ENCODE measurements at regions not wholly inside any gene's neighbourhood (a gene's known extent, or its start where the extent isn't known, plus 50 kb on each side); places are given as distances from the start of the nearest gene placed in this dataset.

DNA sequence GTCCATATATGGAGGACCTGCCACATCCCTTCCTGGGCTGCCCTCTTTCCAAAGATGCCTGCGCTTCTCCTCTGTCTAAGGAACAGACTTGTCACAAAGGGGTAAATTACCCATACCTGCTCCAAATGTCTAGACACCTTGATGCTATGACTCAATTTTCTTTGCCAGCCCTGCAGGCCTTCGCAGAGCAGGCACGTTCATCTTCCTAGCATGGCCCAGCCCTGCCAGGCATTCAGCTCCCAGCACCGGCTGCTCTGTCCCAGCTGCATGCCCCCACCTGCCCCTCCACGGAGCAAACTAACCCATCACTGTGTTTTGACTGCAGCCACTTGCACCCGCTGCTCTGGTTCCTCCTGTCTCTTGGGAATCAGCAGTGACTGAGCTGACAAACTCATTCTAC lies 526.1 kb downstream of the MIAT start:
- WGBS (ENCODE audit: insufficient coverage) = 90% methylated on average over 6 of the region's 6 CpGs
- H3K27me3 Mint-ChIP-seq = no peaks in the 10 kb centered on the region
- Histone ChIP-seq H3K4me1 (ENCODE audit: control insufficient read depth in 2 of 2, insufficient read depth in 2 of 2, low read length in 2 of 2) (no peaks in the 10 kb centered on the region), H3K36me3 (replicated peaks in 1 of 2; ENCODE audit: control extremely low read depth in 1 of 2, control insufficient read depth in 1 of 2, extremely low read depth in 1 of 2, insufficient read depth in 2 of 2, low read length in 1 of 2) (no peaks in the 10 kb centered on the region), H3K9ac (ENCODE audit: low read length) (no peak overlapping the region), H3K27me3 (replicated peaks in 1 of 4; ENCODE audit: control extremely low read depth in 1 of 4, control insufficient read depth in 3 of 4, insufficient read depth in 4 of 4, low read length in 3 of 4) (no peaks in the 10 kb centered on the region), H3K4me3 (ENCODE audit: control extremely low read depth in 1 of 5, extremely low read depth in 1 of 5, insufficient read depth in 1 of 5, low read depth in 2 of 5, low read length in 4 of 5) (no peak overlapping the region), H3K4me2 (replicated peaks; ENCODE audit: low read depth, low read length, poor library complexity, severe bottlenecking) (no peak overlapping the region), H3K27ac (ENCODE audit: low read length in 2 of 2) (no peak overlapping the region), H4K20me1 (ENCODE audit: control insufficient read depth, insufficient read depth, low read length, poor library complexity, severe bottlenecking) (no peaks in the 10 kb centered on the region), H2AFZ (ENCODE audit: insufficient read depth, low read depth, low read length, poor library complexity, severe bottlenecking) (no peak overlapping the region), H3K9me3 (ENCODE audit: control extremely low read depth in 1 of 3, control insufficient read depth in 2 of 3, insufficient read depth in 1 of 3, low read length in 2 of 3) (no peaks in the 10 kb centered on the region), H3K79me2 (ENCODE audit: control insufficient read depth, insufficient read depth, low read length) (no peaks in the 10 kb centered on the region)
- H3K27ac Mint-ChIP-seq = no peak overlapping the region
- ChIA-PET POLR2A (no interaction called here), CTCF (no interaction called here)
- TF ChIP-seq EZH2 (IDR thresholded peaks at IDR 0.05; ENCODE audit: borderline replicate concordance, insufficient read depth, low read depth, low read length, poor library complexity, severe bottlenecking) = no peak
- no peak for TF ChIP-seq CTCF (IDR thresholded peaks at IDR 0.05)
- no peak overlapping the region for H3K4me3 Mint-ChIP-seq
- H3K9me3 Mint-ChIP-seq (ENCODE audit: insufficient read depth) = no peaks in the 10 kb centered on the region
- H3K4me1 Mint-ChIP-seq = no peaks in the 10 kb centered on the region
- intact Hi-C loops (cut with micrococcal nuclease) = no loop called here
- ATAC-seq (ENCODE audit: low read depth) (no peak), DNase-seq (no peak)

DNA sequence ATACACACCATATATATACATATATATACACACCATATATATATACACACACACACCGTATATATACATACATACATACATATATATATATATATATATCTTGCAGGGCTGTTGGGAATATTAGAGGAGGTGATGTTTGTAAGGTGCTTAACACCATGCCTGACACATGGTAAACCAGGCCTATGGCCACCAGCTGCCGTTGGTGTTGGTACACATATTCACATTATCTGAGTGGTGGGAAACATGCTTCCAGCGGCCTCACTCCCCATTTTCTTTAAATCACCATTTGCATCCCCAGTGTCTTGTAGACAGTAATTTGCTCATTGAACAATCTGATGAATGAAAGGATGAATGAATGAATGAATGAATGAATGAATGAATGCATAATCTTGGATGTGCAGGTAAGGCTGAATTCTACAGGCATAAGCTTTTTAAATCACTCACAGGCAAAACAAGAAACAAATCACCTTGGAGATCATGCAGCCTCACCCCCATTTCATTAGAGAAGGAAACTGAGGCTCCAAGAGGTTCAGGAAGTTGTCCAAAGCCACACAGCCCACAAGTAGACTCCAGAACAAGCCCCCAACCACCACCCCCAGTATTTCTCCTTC lies 527.8 kb downstream of the MIAT start:
- ChIA-PET CTCF (no interaction called here), POLR2A (no interaction called here)
- ATAC-seq (ENCODE audit: low read depth) (no peak), DNase-seq (no peak)
- Mint-ChIP-seq H3K9me3 (ENCODE audit: insufficient read depth) (no peaks in the 10 kb centered on the region), H3K4me1 (no peaks in the 10 kb centered on the region), H3K27ac (no peak overlapping the region), H3K4me3 (no peak overlapping the region), H3K27me3 (peaks cover 2% of the 10 kb centered on the region)
- H3K79me2 ChIP-seq (ENCODE audit: control insufficient read depth, insufficient read depth, low read length) = no peaks in the 10 kb centered on the region
- no peak for TF ChIP-seq EZH2 (IDR thresholded peaks at IDR 0.05; ENCODE audit: borderline replicate concordance, insufficient read depth, low read depth, low read length, poor library complexity, severe bottlenecking)
- no peak for TF ChIP-seq CTCF (IDR thresholded peaks at IDR 0.05)
- H3K27ac ChIP-seq (ENCODE audit: low read length in 2 of 2) = no peak overlapping the region
- intact Hi-C loops (cut with micrococcal nuclease) = no loop called here
- no peak overlapping the region for H2AFZ ChIP-seq (ENCODE audit: insufficient read depth, low read depth, low read length, poor library complexity, severe bottlenecking)
- no peak overlapping the region for H3K4me2 ChIP-seq (replicated peaks; ENCODE audit: low read depth, low read length, poor library complexity, severe bottlenecking)
- no peaks in the 10 kb centered on the region for H4K20me1 ChIP-seq (ENCODE audit: control insufficient read depth, insufficient read depth, low read length, poor library complexity, severe bottlenecking)
- peaks cover 0 to 8% (median 0%) of the 10 kb centered on the region in 4 experiments for H3K27me3 ChIP-seq (replicated peaks in 1 of 4; ENCODE audit: control extremely low read depth in 1 of 4, control insufficient read depth in 3 of 4, insufficient read depth in 4 of 4, low read length in 3 of 4)
- no peaks in the 10 kb centered on the region for H3K36me3 ChIP-seq (replicated peaks in 1 of 2; ENCODE audit: control extremely low read depth in 1 of 2, control insufficient read depth in 1 of 2, extremely low read depth in 1 of 2, insufficient read depth in 2 of 2, low read length in 1 of 2)
- no peaks in the 10 kb centered on the region for H3K9me3 ChIP-seq (ENCODE audit: control extremely low read depth in 1 of 3, control insufficient read depth in 2 of 3, insufficient read depth in 1 of 3, low read length in 2 of 3)
- WGBS (ENCODE audit: insufficient coverage) = no CpG with 5 or more reads among the region's 3 CpGs
- H3K4me3 ChIP-seq (ENCODE audit: control extremely low read depth in 1 of 5, extremely low read depth in 1 of 5, insufficient read depth in 1 of 5, low read depth in 2 of 5, low read length in 4 of 5) = no peak overlapping the region
- H3K9ac ChIP-seq (ENCODE audit: low read length) = no peak overlapping the region
- no peaks in the 10 kb centered on the region for H3K4me1 ChIP-seq (ENCODE audit: control insufficient read depth in 2 of 2, insufficient read depth in 2 of 2, low read length in 2 of 2)
